HG02610 (cell line): ENCODE measurements at regions not wholly inside any gene's neighbourhood (a gene's known extent, or its start where the extent isn't known, plus 50 kb on each side); places are given as distances from the start of the nearest gene placed in this dataset.
"Not testable (repeated sequence)": the region's sequence is repeated elsewhere in the genome, so short reads cannot be mapped to it uniquely, and the experiment has no call there.

Experiments used
- ATAC-seq: cut with Tn5 transposase; IDR thresholded peaks from one replicate; pipeline ENCODE4 v1.9.1; 2021; ENCODE audit warnings: mild to moderate bottlenecking, moderate library complexity; ENCODE audit not compliant: unreplicated experiment

- no peak for ATAC-seq
These were observed 92.1 kb upstream of the CREB1 start for GRCh38 chr2:207437524-207438143.

GRCh38 chr2:207438414-207439126 is 91.2 kb upstream of the CREB1 start:
- ATAC-seq = no peak

- ATAC-seq = not testable (repeated sequence)
These were observed 89.9 kb upstream of the CREB1 start for GRCh38 chr2:207439881-207440280.

- no peak for ATAC-seq
These were observed 85.0 kb upstream of the CREB1 start for GRCh38 chr2:207444756-207445155.

- no peak for ATAC-seq
These were observed 83.1 kb upstream of the CREB1 start for GRCh38 chr2:207446653-207447052.

- ATAC-seq = no peak
These were observed 81.8 kb upstream of the CREB1 start for GRCh38 chr2:207448006-207448405.

- ATAC-seq = no peak
These were observed 80.1 kb upstream of the CREB1 start for GRCh38 chr2:207449642-207450165.

- ATAC-seq = no peak
These were observed 79.6 kb upstream of the CREB1 start for GRCh38 chr2:207450186-207450585.

- no peak for ATAC-seq
These were observed 71.2 kb upstream of the CREB1 start for GRCh38 chr2:207458582-207458981.

GRCh38 chr2:207459990-207460757 is 69.6 kb upstream of the CREB1 start:
- ATAC-seq = peak; percentile 68

GRCh38 chr2:207463433-207463832 is 66.3 kb upstream of the CREB1 start:
- ATAC-seq = no peak

- no peak for ATAC-seq
These were observed 65.8 kb upstream of the CREB1 start for GRCh38 chr2:207464007-207464406.

GRCh38 chr2:207465894-207466293 is 63.9 kb upstream of the CREB1 start:
- ATAC-seq = no peak

GRCh38 chr2:207467716-207468347 is 61.9 kb upstream of the CREB1 start:
- ATAC-seq = peak; percentile 71

GRCh38 chr2:207468488-207468887 is 61.3 kb upstream of the CREB1 start:
- ATAC-seq = no peak

GRCh38 chr2:207469451-207469850 is 60.3 kb upstream of the CREB1 start:
- ATAC-seq = no peak

GRCh38 chr2:207469943-207470729 is 59.6 kb upstream of the CREB1 start:
- no peak for ATAC-seq

- ATAC-seq = no peak
These were observed 58.5 kb upstream of the CREB1 start for GRCh38 chr2:207471261-207471660.

- ATAC-seq = no peak
These were observed 57.3 kb upstream of the CREB1 start for GRCh38 chr2:207472343-207473048.
